ENCODE measurements at regions not wholly inside any gene's neighbourhood (a gene's known extent, or its start where the extent isn't known, plus 50 kb on each side); places are given as distances from the start of the nearest gene placed in this dataset.
"Not testable (repeated sequence)": the region's sequence is repeated elsewhere in the genome, so short reads cannot be mapped to it uniquely, and the experiment has no call there.

GRCh38 chr15:24269923-24270322 is 405.7 kb upstream of the NPAP1 start:
- Histone ChIP-seq H3K4me1 (ENCODE audit: control insufficient read depth, insufficient read depth, low read length) (no peaks in the 10 kb centered on the region), H4K20me1 (ENCODE audit: control insufficient read depth, insufficient read depth) (no peaks in the 10 kb centered on the region), H3K27me3 (replicated peaks in 1 of 2; ENCODE audit: control insufficient read depth in 2 of 2, insufficient read depth in 2 of 2, low read length in 1 of 2) (no peaks in the 10 kb centered on the region), H3K9ac (ENCODE audit: control insufficient read depth, insufficient read depth, low read length) (no peak overlapping the region), H3K36me3 (ENCODE audit: control insufficient read depth in 2 of 2, insufficient read depth in 2 of 2, low read length in 1 of 2) (no peaks in the 10 kb centered on the region), H3K4me3 (no peak overlapping the region), H3K27ac (ENCODE audit: control insufficient read depth, insufficient read depth) (no peak overlapping the region), H3K9me3 (replicated peaks; ENCODE audit: control insufficient read depth, insufficient read depth, low read length) (no peaks in the 10 kb centered on the region; the same call in 2 of the 3 replicates), H2AFZ (ENCODE audit: control insufficient read depth, low read depth, low read length) (no peak overlapping the region), H3K4me2 (ENCODE audit: control insufficient read depth, insufficient read depth) (no peak overlapping the region), H3K79me2 (ENCODE audit: control insufficient read depth, insufficient read depth, low read length) (no peaks in the 10 kb centered on the region)
- POLR2A ChIA-PET, result no interaction called here
- FAIRE-seq (no peak), DNase-seq (ENCODE audit: low read depth, low spot score) (no peak), ATAC-seq (no peak)
- in situ Hi-C loops (cut with MboI), result no loop called here
- intact Hi-C loops (cut with micrococcal nuclease; ENCODE audit: unreplicated experiment), result no loop called here
- 29% methylated on average over 13 of the region's 13 CpGs for WGBS (ENCODE audit: insufficient coverage, insufficient replicate concordance, low lambda C conversion rate, missing lambda C conversion rate)
- BruUV-seq (replicated peaks), result no TSS peak
- RAD21 ChIA-PET (ENCODE audit: unreplicated experiment), result no interaction called here
- TF ChIP-seq PAX8 (IDR thresholded peaks at IDR 0.05), result no peak
- TF ChIP-seq, protein P1, sequence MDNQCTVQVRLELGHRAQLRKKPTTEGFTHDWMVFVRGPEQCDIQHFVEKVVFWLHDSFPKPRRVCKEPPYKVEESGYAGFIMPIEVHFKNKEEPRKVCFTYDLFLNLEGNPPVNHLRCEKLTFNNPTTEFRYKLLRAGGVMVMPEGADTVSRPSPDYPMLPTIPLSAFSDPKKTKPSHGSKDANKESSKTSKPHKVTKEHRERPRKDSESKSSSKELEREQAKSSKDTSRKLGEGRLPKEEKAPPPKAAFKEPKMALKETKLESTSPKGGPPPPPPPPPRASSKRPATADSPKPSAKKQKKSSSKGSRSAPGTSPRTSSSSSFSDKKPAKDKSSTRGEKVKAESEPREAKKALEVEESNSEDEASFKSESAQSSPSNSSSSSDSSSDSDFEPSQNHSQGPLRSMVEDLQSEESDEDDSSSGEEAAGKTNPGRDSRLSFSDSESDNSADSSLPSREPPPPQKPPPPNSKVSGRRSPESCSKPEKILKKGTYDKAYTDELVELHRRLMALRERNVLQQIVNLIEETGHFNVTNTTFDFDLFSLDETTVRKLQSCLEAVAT (IDR thresholded peaks at IDR 0.05), result no peak
- SMC1A ChIA-PET (ENCODE audit: uncharacterized antibody, unreplicated experiment), result no interaction called here
- CTCF ChIA-PET, result no interaction called here

GRCh38 chr15:24271496-24272244 is 403.9 kb upstream of the NPAP1 start:
- H3K27ac ChIP-seq (ENCODE audit: control insufficient read depth, insufficient read depth); H3K4me3 ChIP-seq; H3K4me1 ChIP-seq (ENCODE audit: control insufficient read depth, insufficient read depth, low read length); BruUV-seq (replicated peaks); in situ Hi-C loops (cut with MboI); H3K79me2 ChIP-seq (ENCODE audit: control insufficient read depth, insufficient read depth, low read length); H2AFZ ChIP-seq (ENCODE audit: control insufficient read depth, low read depth, low read length); CTCF ChIA-PET; intact Hi-C loops (cut with micrococcal nuclease; ENCODE audit: unreplicated experiment); ATAC-seq; H3K4me2 ChIP-seq (ENCODE audit: control insufficient read depth, insufficient read depth); H3K9me3 ChIP-seq (replicated peaks; ENCODE audit: control insufficient read depth, insufficient read depth, low read length); FAIRE-seq; RAD21 ChIA-PET (ENCODE audit: unreplicated experiment); POLR2A ChIA-PET; H3K9ac ChIP-seq (ENCODE audit: control insufficient read depth, insufficient read depth, low read length); H3K36me3 ChIP-seq (ENCODE audit: control insufficient read depth in 2 of 2, insufficient read depth in 2 of 2, low read length in 1 of 2); H4K20me1 ChIP-seq (ENCODE audit: control insufficient read depth, insufficient read depth); DNase-seq (ENCODE audit: low read depth, low spot score); SMC1A ChIA-PET (ENCODE audit: uncharacterized antibody, unreplicated experiment); H3K27me3 ChIP-seq (replicated peaks in 1 of 2; ENCODE audit: control insufficient read depth in 2 of 2, insufficient read depth in 2 of 2, low read length in 1 of 2): not testable (repeated sequence)
- WGBS (ENCODE audit: insufficient coverage, insufficient replicate concordance, low lambda C conversion rate, missing lambda C conversion rate), result 3% methylated on average over 4 of the region's 5 CpGs

Data from GM12878 (cell line).